ENCODE measurements at regions not wholly inside any gene's neighbourhood (a gene's known extent, or its start where the extent isn't known, plus 50 kb on each side); places are given as distances from the start of the nearest gene placed in this dataset.

GRCh38 chr12:39040275-39040674 is 134.9 kb upstream of the CPNE8 start:
- Histone ChIP-seq H3K27ac (ENCODE audit: extremely low read depth, low read depth, low read length) (no peak overlapping the region), H3K9me3 (ENCODE audit: control insufficient read depth, insufficient read depth, low read depth, low read length) (no peaks in the 10 kb centered on the region), H3K36me3 (ENCODE audit: control insufficient read depth in 2 of 2, insufficient read depth in 1 of 2, low read length in 2 of 2) (no peaks in the 10 kb centered on the region), H3K4me1 (ENCODE audit: control insufficient read depth, insufficient read depth, low read length) (peaks cover 44% of the 10 kb centered on the region), H3K4me3 (ENCODE audit: low read depth, low read length) (no peak overlapping the region)
- CTCF ChIA-PET: interaction anchor here (0.5 kb wide), 1 partner anchor 233 kb away, joined by 4 read pairs; no protein-coding TSS in a partner anchor
- no peak for TF ChIP-seq KLF8 (tag by site-specific recombination; IDR thresholded peaks at IDR 0.05)
- TF ChIP-seq, protein P1, sequence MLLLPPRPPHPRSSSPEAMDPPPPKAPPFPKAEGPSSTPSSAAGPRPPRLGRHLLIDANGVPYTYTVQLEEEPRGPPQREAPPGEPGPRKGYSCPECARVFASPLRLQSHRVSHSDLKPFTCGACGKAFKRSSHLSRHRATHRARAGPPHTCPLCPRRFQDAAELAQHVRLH (tag by site-specific recombination; IDR thresholded peaks at IDR 0.05): no peak
- POLR2A ChIA-PET: no interaction called here

- Histone ChIP-seq H3K4me1 (ENCODE audit: control insufficient read depth, insufficient read depth, low read length) (peaks cover 25% of the 10 kb centered on the region), H3K9me3 (ENCODE audit: control insufficient read depth, insufficient read depth, low read depth, low read length) (no peaks in the 10 kb centered on the region), H3K4me3 (ENCODE audit: low read depth, low read length) (no peak overlapping the region), H3K27ac (ENCODE audit: extremely low read depth, low read depth, low read length) (peak overlapping the region; percentile 80), H3K36me3 (ENCODE audit: control insufficient read depth in 2 of 2, insufficient read depth in 1 of 2, low read length in 2 of 2) (no peaks in the 10 kb centered on the region)
- ChIA-PET CTCF (interaction anchor here (0.6 to 0.7 kb wide), 4 partner anchors 116 to 433 kb away, joined by 3 to 5 read pairs (median 3); no protein-coding TSS in a partner anchor), POLR2A (interaction anchor here (0.7 to 1.3 kb wide), 2 partner anchors 9 to 131 kb away, joined by 3 to 5 read pairs; no protein-coding TSS in a partner anchor)
- TF ChIP-seq, protein P2, sequence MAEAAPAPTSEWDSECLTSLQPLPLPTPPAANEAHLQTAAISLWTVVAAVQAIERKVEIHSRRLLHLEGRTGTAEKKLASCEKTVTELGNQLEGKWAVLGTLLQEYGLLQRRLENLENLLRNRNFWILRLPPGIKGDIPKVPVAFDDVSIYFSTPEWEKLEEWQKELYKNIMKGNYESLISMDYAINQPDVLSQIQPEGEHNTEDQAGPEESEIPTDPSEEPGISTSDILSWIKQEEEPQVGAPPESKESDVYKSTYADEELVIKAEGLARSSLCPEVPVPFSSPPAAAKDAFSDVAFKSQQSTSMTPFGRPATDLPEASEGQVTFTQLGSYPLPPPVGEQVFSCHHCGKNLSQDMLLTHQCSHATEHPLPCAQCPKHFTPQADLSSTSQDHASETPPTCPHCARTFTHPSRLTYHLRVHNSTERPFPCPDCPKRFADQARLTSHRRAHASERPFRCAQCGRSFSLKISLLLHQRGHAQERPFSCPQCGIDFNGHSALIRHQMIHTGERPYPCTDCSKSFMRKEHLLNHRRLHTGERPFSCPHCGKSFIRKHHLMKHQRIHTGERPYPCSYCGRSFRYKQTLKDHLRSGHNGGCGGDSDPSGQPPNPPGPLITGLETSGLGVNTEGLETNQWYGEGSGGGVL (tag by site-specific recombination; IDR thresholded peaks at IDR 0.05): peak; percentile 39; the same call in 1 of the 2 replicates
- TF ChIP-seq MZF1 (tag by site-specific recombination; IDR thresholded peaks at IDR 0.05; ENCODE audit: borderline replicate concordance) (peak; percentile 55; the same call in 1 of the 2 replicates), KLF8 (tag by site-specific recombination; IDR thresholded peaks at IDR 0.05) (no peak; the same call in 1 of the 2 replicates), KLF10 (tag by site-specific recombination; IDR thresholded peaks at IDR 0.05) (0 out of 2 replicates have a peak, but pooled peaks have one; percentile 45), IKZF3 (tag by site-specific recombination; IDR thresholded peaks at IDR 0.05) (peak; percentile 73), ZNF518A (tag by site-specific recombination; conservative IDR thresholded peaks at IDR 0.05; ENCODE audit: low read depth) (0 out of 2 replicates have a peak, but pooled peaks have one; percentile 5), OSR2 (tag by site-specific recombination; IDR thresholded peaks at IDR 0.05) (peak; percentile 92), ZNF292 (tag by site-specific recombination; IDR thresholded peaks at IDR 0.05; ENCODE audit: borderline replicate concordance, low read depth) (no peak), ZNF501 (tag by site-specific recombination; IDR thresholded peaks at IDR 0.05) (peak; percentile 48; the same call in 1 of the 2 replicates), ZNF561 (tag by site-specific recombination; IDR thresholded peaks at IDR 0.05; ENCODE audit: borderline replicate concordance) (peak; percentile 72; the same call in 1 of the 2 replicates), WT1 (tag by site-specific recombination; IDR thresholded peaks at IDR 0.05) (peak; percentile 97), KLF1 (tag by site-specific recombination; IDR thresholded peaks at IDR 0.05) (peak; percentile 38; the same call in 1 of the 2 replicates), ZNF843 (tag by site-specific recombination; IDR thresholded peaks at IDR 0.05) (peak; percentile 92)
- TF ChIP-seq, protein P3, sequence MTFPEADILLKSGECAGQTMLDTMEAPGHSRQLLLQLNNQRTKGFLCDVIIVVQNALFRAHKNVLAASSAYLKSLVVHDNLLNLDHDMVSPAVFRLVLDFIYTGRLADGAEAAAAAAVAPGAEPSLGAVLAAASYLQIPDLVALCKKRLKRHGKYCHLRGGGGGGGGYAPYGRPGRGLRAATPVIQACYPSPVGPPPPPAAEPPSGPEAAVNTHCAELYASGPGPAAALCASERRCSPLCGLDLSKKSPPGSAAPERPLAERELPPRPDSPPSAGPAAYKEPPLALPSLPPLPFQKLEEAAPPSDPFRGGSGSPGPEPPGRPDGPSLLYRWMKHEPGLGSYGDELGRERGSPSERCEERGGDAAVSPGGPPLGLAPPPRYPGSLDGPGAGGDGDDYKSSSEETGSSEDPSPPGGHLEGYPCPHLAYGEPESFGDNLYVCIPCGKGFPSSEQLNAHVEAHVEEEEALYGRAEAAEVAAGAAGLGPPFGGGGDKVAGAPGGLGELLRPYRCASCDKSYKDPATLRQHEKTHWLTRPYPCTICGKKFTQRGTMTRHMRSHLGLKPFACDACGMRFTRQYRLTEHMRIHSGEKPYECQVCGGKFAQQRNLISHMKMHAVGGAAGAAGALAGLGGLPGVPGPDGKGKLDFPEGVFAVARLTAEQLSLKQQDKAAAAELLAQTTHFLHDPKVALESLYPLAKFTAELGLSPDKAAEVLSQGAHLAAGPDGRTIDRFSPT (tag by site-specific recombination; IDR thresholded peaks at IDR 0.05): 0 out of 2 replicates have a peak, but pooled peaks have one; percentile 39
- TF ChIP-seq, protein P1 (tag by site-specific recombination; IDR thresholded peaks at IDR 0.05): peak; percentile 75
- TF ChIP-seq, protein P4, sequence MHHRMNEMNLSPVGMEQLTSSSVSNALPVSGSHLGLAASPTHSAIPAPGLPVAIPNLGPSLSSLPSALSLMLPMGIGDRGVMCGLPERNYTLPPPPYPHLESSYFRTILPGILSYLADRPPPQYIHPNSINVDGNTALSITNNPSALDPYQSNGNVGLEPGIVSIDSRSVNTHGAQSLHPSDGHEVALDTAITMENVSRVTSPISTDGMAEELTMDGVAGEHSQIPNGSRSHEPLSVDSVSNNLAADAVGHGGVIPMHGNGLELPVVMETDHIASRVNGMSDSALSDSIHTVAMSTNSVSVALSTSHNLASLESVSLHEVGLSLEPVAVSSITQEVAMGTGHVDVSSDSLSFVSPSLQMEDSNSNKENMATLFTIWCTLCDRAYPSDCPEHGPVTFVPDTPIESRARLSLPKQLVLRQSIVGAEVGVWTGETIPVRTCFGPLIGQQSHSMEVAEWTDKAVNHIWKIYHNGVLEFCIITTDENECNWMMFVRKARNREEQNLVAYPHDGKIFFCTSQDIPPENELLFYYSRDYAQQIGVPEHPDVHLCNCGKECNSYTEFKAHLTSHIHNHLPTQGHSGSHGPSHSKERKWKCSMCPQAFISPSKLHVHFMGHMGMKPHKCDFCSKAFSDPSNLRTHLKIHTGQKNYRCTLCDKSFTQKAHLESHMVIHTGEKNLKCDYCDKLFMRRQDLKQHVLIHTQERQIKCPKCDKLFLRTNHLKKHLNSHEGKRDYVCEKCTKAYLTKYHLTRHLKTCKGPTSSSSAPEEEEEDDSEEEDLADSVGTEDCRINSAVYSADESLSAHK (tag by site-specific recombination; IDR thresholded peaks at IDR 0.05): peak; percentile 71
- TF ChIP-seq, protein P5, sequence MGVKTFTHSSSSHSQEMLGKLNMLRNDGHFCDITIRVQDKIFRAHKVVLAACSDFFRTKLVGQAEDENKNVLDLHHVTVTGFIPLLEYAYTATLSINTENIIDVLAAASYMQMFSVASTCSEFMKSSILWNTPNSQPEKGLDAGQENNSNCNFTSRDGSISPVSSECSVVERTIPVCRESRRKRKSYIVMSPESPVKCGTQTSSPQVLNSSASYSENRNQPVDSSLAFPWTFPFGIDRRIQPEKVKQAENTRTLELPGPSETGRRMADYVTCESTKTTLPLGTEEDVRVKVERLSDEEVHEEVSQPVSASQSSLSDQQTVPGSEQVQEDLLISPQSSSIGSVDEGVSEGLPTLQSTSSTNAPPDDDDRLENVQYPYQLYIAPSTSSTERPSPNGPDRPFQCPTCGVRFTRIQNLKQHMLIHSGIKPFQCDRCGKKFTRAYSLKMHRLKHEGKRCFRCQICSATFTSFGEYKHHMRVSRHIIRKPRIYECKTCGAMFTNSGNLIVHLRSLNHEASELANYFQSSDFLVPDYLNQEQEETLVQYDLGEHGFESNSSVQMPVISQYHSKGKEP (tag by site-specific recombination; IDR thresholded peaks at IDR 0.05): peak; percentile 85
These were observed 131.7 kb upstream of the CPNE8 start for GRCh38 chr12:39037115-39037514.

All from HEK293 (cell line).